OCI-LY1 (cell line): ENCODE measurements at regions not wholly inside any gene's neighbourhood (a gene's known extent, or its start where the extent isn't known, plus 50 kb on each side); places are given as distances from the start of the nearest gene placed in this dataset.

Source experiments
- CTCF ChIP-seq: fragments of 200-600 bp; sonication (generic), shearing (Covaris generic); IDR thresholded peaks from 2 replicates; pipeline ENCODE4 v1.5.1; 2017; ENCODE audit warnings: mild to moderate bottlenecking, antibody characterized with exemption, low read length, moderate library complexity, mixed read lengths
- EZH2 ChIP-seq: fragments of 200-600 bp; sonication (generic), shearing (Covaris generic); IDR thresholded peaks from 2 replicates; pipeline ENCODE4 v1.8.0; 2017; ENCODE audit warnings: borderline replicate concordance, mixed run types, mild to moderate bottlenecking, antibody characterized with exemption, low read length, moderate library complexity, mixed read lengths

GRCh38 chr3:105040026-105040622 is 326.6 kb upstream of the ALCAM start:
- TF ChIP-seq EZH2, result no peak
- TF ChIP-seq CTCF, result no peak
